HCT116 (cell line): ENCODE measurements at regions not wholly inside any gene's neighbourhood (a gene's known extent, or its start where the extent isn't known, plus 50 kb on each side); places are given as distances from the start of the nearest gene placed in this dataset.

Source experiments
- ATAC-seq: fragments of 200-7000 bp; cut with Tn5 transposase; 2 replicates; pipeline ENCODE4 v1.9.1; 2020; ENCODE audit warnings: mild to moderate bottlenecking, moderate library complexity
- BruUV-seq: library from RNA; stranded (reverse); fragments of 400-500 nt; replicated peaks from 2 replicates; lab custom pipeline; 2021; lab: Mats Ljungman, UMichigan
- CTCF ChIA-PET: fragments of 300-600 bp; sonication (Branson Sonifier 250); formaldehyde crosslinking; loops from one replicate; lab custom pipeline; 2021; ENCODE audit warnings: antibody characterized with exemption; lab: Charles Lee
- POLR2A ChIA-PET: fragments of 300-600, 350-600 bp; sonication (Branson Sonifier 250); formaldehyde crosslinking; loops from one replicate; lab custom pipeline; 2021; ENCODE audit warnings: antibody characterized with exemption; lab: Charles Lee
- RAD21 ChIA-PET, 2 experiments: fragments of 300-600 bp; sonication (Branson Sonifier 250); formaldehyde crosslinking; loops; one replicate each; lab custom pipeline; 2023; ENCODE audit warnings: low total read pairs in 2 of 2; ENCODE audit not compliant: uncharacterized antibody in 2 of 2, unreplicated experiment in 2 of 2, low non-redundant PET in 1 of 2; lab: Charles Lee
- DNase-seq: peaks from one replicate; pipeline ENCODE4 v3.0.0-alpha.2; 2010; ENCODE audit warnings: low read depth, low spot score
- H2AFZ ChIP-seq: fragments of 200-600 bp; shearing (Covaris generic), sonication (generic); 2 replicates; pipeline ENCODE4 v1.6.1; 2017; ENCODE audit warnings: low read depth, mixed run types, mixed read lengths, antibody characterized with exemption, low read length; ENCODE audit not compliant: poor library complexity, severe bottlenecking
- H3K27ac ChIP-seq: 2 replicates; pipeline ENCODE4 v1.5.1; 2012; ENCODE audit warnings: low read depth, low read length
- H3K27me3 ChIP-seq: fragments of 200-600 bp; sonication (generic); 2 replicates; pipeline ENCODE4 v1.6.1; 2016; ENCODE audit warnings: mixed run types, low read length, mixed read lengths; ENCODE audit not compliant: insufficient read depth
- H3K36me3 ChIP-seq, 2 experiments: fragments of 200-500 bp in 1 of 2; fragments of 200-600 bp in 1 of 2; sonication (Bioruptor generic) in 1 of 2; sonication (generic) in 1 of 2; 2 replicates each; pipeline versions ENCODE4 v1.5.1 to v1.6.1; 2014 to 2016; ENCODE audit warnings: low read length in 2 of 2, inconsistent platforms in 1 of 2, mixed read lengths in 1 of 2, mixed run types in 1 of 2; ENCODE audit not compliant: insufficient read depth in 2 of 2, control insufficient read depth in 1 of 2
- H3K4me1 ChIP-seq, 2 experiments: fragments of 200-600 bp in 1 of 2; sonication (generic) in 1 of 2; 2 replicates each; pipeline versions ENCODE4 v1.5.1 to v1.6.1; 2012 to 2017; ENCODE audit warnings: low read length in 2 of 2, inconsistent platforms in 1 of 2, mild to moderate bottlenecking in 1 of 2, mixed read lengths in 1 of 2, mixed run types in 1 of 2, moderate library complexity in 1 of 2; ENCODE audit not compliant: insufficient read depth in 2 of 2, control insufficient read depth in 1 of 2
- H3K4me2 ChIP-seq: fragments of 200-600 bp; sonication (generic); 2 replicates; pipeline ENCODE4 v1.6.1; 2017; ENCODE audit warnings: mixed run types, low read length, mixed read lengths
- H3K4me3 ChIP-seq, 2 experiments: fragments of 200-600 bp in 1 of 2; sonication (generic) in 1 of 2; replicated peaks in 1 of 2; 2 replicates each; pipeline ENCODE4 v1.5.1; 2011 to 2016; ENCODE audit warnings: low read length in 2 of 2, control low read depth in 1 of 2, low read depth in 1 of 2, mild to moderate bottlenecking in 1 of 2, mixed read lengths in 1 of 2, mixed run types in 1 of 2
- H3K79me2 ChIP-seq: fragments of 200-600 bp; sonication (generic); 2 replicates; pipeline ENCODE4 v1.6.1; 2017; ENCODE audit warnings: mild to moderate bottlenecking, mixed run types, low read length, moderate library complexity, mixed read lengths; ENCODE audit not compliant: insufficient read depth
- H3K9ac ChIP-seq: fragments of 200-600 bp; sonication (generic); 2 replicates; pipeline ENCODE4 v1.6.1; 2016; ENCODE audit warnings: low read length, mixed read lengths
- H3K9me2 ChIP-seq: fragments of 200-600 bp; sonication (generic), shearing (Covaris generic); 2 replicates; pipeline ENCODE4 v1.6.1; 2017; ENCODE audit warnings: mixed run types, mild to moderate bottlenecking, moderate library complexity; ENCODE audit not compliant: insufficient read depth
- H3K9me3 ChIP-seq, 2 experiments: fragments of 200-500 bp in 1 of 2; fragments of 200-600 bp in 1 of 2; sonication (Bioruptor generic) in 1 of 2; sonication (generic) in 1 of 2; 2 replicates each; pipeline ENCODE4 v1.6.1; 2014 to 2017; ENCODE audit warnings: low read length in 2 of 2, mixed read lengths in 2 of 2, inconsistent platforms in 1 of 2, low read depth in 1 of 2, mild to moderate bottlenecking in 1 of 2, mixed run types in 1 of 2, moderate library complexity in 1 of 2; ENCODE audit not compliant: control insufficient read depth in 1 of 2, insufficient read depth in 1 of 2
- H4K20me1 ChIP-seq: fragments of 200-600 bp; sonication (generic), shearing (Covaris generic); 2 replicates; pipeline ENCODE4 v1.6.1; 2017; ENCODE audit warnings: mixed run types, mild to moderate bottlenecking, moderate library complexity; ENCODE audit not compliant: insufficient read depth
- CBX3 ChIP-seq: IDR thresholded peaks from 2 replicates; pipeline ENCODE4 v1.6.1; 2012; ENCODE audit warnings: low read depth
- CTCF ChIP-seq, 3 experiments: fragments of 200-600 bp in 1 of 3; sonication (generic) in 1 of 3; IDR thresholded peaks in 2 of 3; conservative IDR thresholded peaks in 1 of 3; 2 replicates each; pipeline ENCODE4 v1.5.1; 2012 to 2017; ENCODE audit warnings: low read depth in 2 of 3, low read length in 2 of 3, antibody characterized with exemption in 1 of 3, borderline replicate concordance in 1 of 3, control low read depth in 1 of 3, mild to moderate bottlenecking in 1 of 3, mixed read lengths in 1 of 3, mixed run types in 1 of 3, moderate library complexity in 1 of 3; ENCODE audit not compliant: insufficient read depth in 1 of 3
- EGR1 ChIP-seq: IDR thresholded peaks from 2 replicates; pipeline ENCODE4 v1.6.1; 2012; ENCODE audit warnings: low read depth
- ELF1 ChIP-seq: IDR thresholded peaks from 2 replicates; pipeline ENCODE4 v1.6.1; 2012; ENCODE audit warnings: low read depth, borderline replicate concordance
- EZH2phosphoT487 ChIP-seq: fragments of 200-600 bp; IDR thresholded peaks from 2 replicates; pipeline ENCODE4 v1.6.1; 2018; ENCODE audit warnings: antibody characterized with exemption, borderline replicate concordance
- FOSL1 ChIP-seq: IDR thresholded peaks from 2 replicates; pipeline ENCODE4 v1.6.1; 2012; ENCODE audit warnings: low read depth
- JUND ChIP-seq: IDR thresholded peaks from 2 replicates; pipeline ENCODE4 v1.6.1; 2012
- POLR2A ChIP-seq: IDR thresholded peaks from 2 replicates; pipeline ENCODE4 v1.7.0; 2011; ENCODE audit warnings: borderline replicate concordance; ENCODE audit not compliant: insufficient read depth, insufficient read length; ENCODE audit errors: extremely low read depth
- POLR2AphosphoS5 ChIP-seq: IDR thresholded peaks from 2 replicates; pipeline ENCODE4 v1.6.1; 2011; ENCODE audit warnings: mild to moderate bottlenecking, low read depth, low read length, moderate library complexity
- REST ChIP-seq: IDR thresholded peaks from 2 replicates; pipeline ENCODE4 v1.6.1; 2012; ENCODE audit warnings: low read depth
- SP1 ChIP-seq: IDR thresholded peaks from 2 replicates; pipeline ENCODE4 v1.6.1; 2012; ENCODE audit warnings: low read depth
- SRF ChIP-seq: IDR thresholded peaks from 2 replicates; pipeline ENCODE4 v1.6.1; 2012; ENCODE audit warnings: low read depth
- ZBTB33 ChIP-seq: IDR thresholded peaks from 2 replicates; pipeline ENCODE4 v1.6.1; 2011; ENCODE audit warnings: mild to moderate bottlenecking, low read length, moderate library complexity; ENCODE audit not compliant: insufficient replicate concordance; ENCODE audit errors: extremely low read depth
- ZFX ChIP-seq: fragments of 450-650 bp; IDR thresholded peaks from 2 replicates; pipeline ENCODE4 v1.6.1; 2017
- intact Hi-C: fragments of 100-400 bp; cut with micrococcal nuclease; formaldehyde crosslinking; loops from 2 replicates; pipeline ENCODE4 v1.10.0; 2022

- intact Hi-C loops: no loop called here
- Histone ChIP-seq H3K9me2 (no peaks in the 10 kb centered on the region), H3K27me3 (no peaks in the 10 kb centered on the region), H3K4me1 (no peaks in the 10 kb centered on the region), H3K79me2 (no peaks in the 10 kb centered on the region), H3K4me2 (no peak overlapping the region), H3K4me3 (no peak overlapping the region), H3K36me3 (no peaks in the 10 kb centered on the region), H3K9ac (no peak overlapping the region), H3K27ac (no peak overlapping the region), H2AFZ (no peak overlapping the region), H4K20me1 (no peaks in the 10 kb centered on the region), H3K9me3 (no peaks in the 10 kb centered on the region)
- ChIA-PET RAD21 (no interaction called here), POLR2A (no interaction called here), CTCF (no interaction called here)
- DNase-seq (no peak), ATAC-seq (no peak)
- TF ChIP-seq POLR2AphosphoS5 (no peak), SRF (no peak), ELF1 (no peak), CTCF (IDR thresholded peaks at IDR 0.05 in 2 of 3, conservative IDR thresholded peaks at IDR 0.05 in 1 of 3; ENCODE audit: borderline replicate concordance in 1 of 3, insufficient read depth in 1 of 3, low read depth in 2 of 3, low read length in 2 of 3) (no peak), ZFX (no peak), REST (no peak), EZH2phosphoT487 (no peak), POLR2A (no peak), ZBTB33 (no peak), EGR1 (no peak), SP1 (no peak), JUND (no peak), CBX3 (no peak), FOSL1 (no peak)
- BruUV-seq: no TSS peak
Observed at GRCh38 chr6:74334722-74335121, 638.7 kb downstream of the CD109 start.
